ENCODE measurements at regions not wholly inside any gene's neighbourhood (a gene's known extent, or its start where the extent isn't known, plus 50 kb on each side); places are given as distances from the start of the nearest gene placed in this dataset.

- Histone ChIP-seq H3K27me3 (no peaks in the 10 kb centered on the region), H3K4me3 (no peak overlapping the region), H3K36me3 (no peaks in the 10 kb centered on the region), H3K9me3 (no peaks in the 10 kb centered on the region), H3K27ac (no peak overlapping the region), H3K4me1 (peaks cover 5% of the 10 kb centered on the region)
- no peak for DNase-seq (ENCODE audit: low spot score in 2 of 2)
- 94% methylated on average over 3 of the region's 3 CpGs for WGBS
- TF ChIP-seq POLR2AphosphoS5 (IDR thresholded peaks at IDR 0.05) (no peak), POLR2A (IDR thresholded peaks at IDR 0.05) (no peak), CTCF (IDR thresholded peaks at IDR 0.05) (no peak), EP300 (IDR thresholded peaks at IDR 0.05) (no peak)
Measured at GRCh38 chr4:148978301-148978700, 536.1 kb upstream of the NR3C2 start.

- WGBS: 65% methylated on average over 1 of the region's 1 CpG
- DNase-seq (ENCODE audit: low spot score in 2 of 2): no peak
- H3K4me1 ChIP-seq: no peaks in the 10 kb centered on the region
- no peak overlapping the region for H3K4me3 ChIP-seq
- TF ChIP-seq EP300 (IDR thresholded peaks at IDR 0.05) (no peak), POLR2AphosphoS5 (IDR thresholded peaks at IDR 0.05) (no peak)
- no peaks in the 10 kb centered on the region for H3K36me3 ChIP-seq
- no peak overlapping the region for H3K27ac ChIP-seq
- no peaks in the 10 kb centered on the region for H3K9me3 ChIP-seq
- no peaks in the 10 kb centered on the region for H3K27me3 ChIP-seq
Measured at GRCh38 chr4:148975464-148975863, 533.2 kb upstream of the NR3C2 start.

- no peaks in the 10 kb centered on the region for H3K27me3 ChIP-seq
- WGBS: 87% methylated on average over 2 of the region's 2 CpGs
- TF ChIP-seq POLR2AphosphoS5 (IDR thresholded peaks at IDR 0.05): no peak
- TF ChIP-seq POLR2A (IDR thresholded peaks at IDR 0.05): no peak
- TF ChIP-seq CTCF (IDR thresholded peaks at IDR 0.05): no peak
- no peak for TF ChIP-seq EP300 (IDR thresholded peaks at IDR 0.05)
- no peaks in the 10 kb centered on the region for H3K4me1 ChIP-seq
- H3K27ac ChIP-seq: no peak overlapping the region
- no peaks in the 10 kb centered on the region for H3K36me3 ChIP-seq
- no peak overlapping the region for H3K4me3 ChIP-seq
- no peaks in the 10 kb centered on the region for H3K9me3 ChIP-seq
- DNase-seq (ENCODE audit: low spot score in 2 of 2): no peak
Measured at GRCh38 chr4:148965080-148965479, 522.9 kb upstream of the NR3C2 start.

GRCh38 chr4:148964456-148964855 lies 522.2 kb upstream of the NR3C2 start:
- Histone ChIP-seq H3K4me3 (no peak overlapping the region), H3K9me3 (no peaks in the 10 kb centered on the region), H3K27ac (no peak overlapping the region), H3K36me3 (no peaks in the 10 kb centered on the region), H3K27me3 (no peaks in the 10 kb centered on the region), H3K4me1 (no peaks in the 10 kb centered on the region)
- TF ChIP-seq POLR2AphosphoS5 (IDR thresholded peaks at IDR 0.05) (no peak), EP300 (IDR thresholded peaks at IDR 0.05) (no peak), POLR2A (IDR thresholded peaks at IDR 0.05) (no peak), CTCF (IDR thresholded peaks at IDR 0.05) (no peak)
- no peak for DNase-seq (ENCODE audit: low spot score in 2 of 2)
- WGBS: 64% methylated on average over 2 of the region's 2 CpGs

GRCh38 chr4:148962539-148963290 lies 520.5 kb upstream of the NR3C2 start:
- TF ChIP-seq POLR2A (IDR thresholded peaks at IDR 0.05) (no peak), CTCF (IDR thresholded peaks at IDR 0.05) (no peak), POLR2AphosphoS5 (IDR thresholded peaks at IDR 0.05) (no peak), EP300 (IDR thresholded peaks at IDR 0.05) (no peak)

More at GRCh38 chr4:148962539-148963290, 520.5 kb upstream of the NR3C2 start:
- H3K27me3 ChIP-seq: no peaks in the 10 kb centered on the region
- no peaks in the 10 kb centered on the region for H3K9me3 ChIP-seq
- H3K27ac ChIP-seq: no peak overlapping the region
- H3K4me1 ChIP-seq: no peaks in the 10 kb centered on the region
- no peak for DNase-seq (ENCODE audit: low spot score in 2 of 2)
- H3K36me3 ChIP-seq: no peaks in the 10 kb centered on the region
- WGBS: 47% methylated on average over 2 of the region's 2 CpGs
- no peak overlapping the region for H3K4me3 ChIP-seq
